ENCODE measurements at regions not wholly inside any gene's neighbourhood (a gene's known extent, or its start where the extent isn't known, plus 50 kb on each side); places are given as distances from the start of the nearest gene placed in this dataset.
A peak's percentile ranks its signal among the peaks of the same experiment; 100 is the strongest.

DNA sequence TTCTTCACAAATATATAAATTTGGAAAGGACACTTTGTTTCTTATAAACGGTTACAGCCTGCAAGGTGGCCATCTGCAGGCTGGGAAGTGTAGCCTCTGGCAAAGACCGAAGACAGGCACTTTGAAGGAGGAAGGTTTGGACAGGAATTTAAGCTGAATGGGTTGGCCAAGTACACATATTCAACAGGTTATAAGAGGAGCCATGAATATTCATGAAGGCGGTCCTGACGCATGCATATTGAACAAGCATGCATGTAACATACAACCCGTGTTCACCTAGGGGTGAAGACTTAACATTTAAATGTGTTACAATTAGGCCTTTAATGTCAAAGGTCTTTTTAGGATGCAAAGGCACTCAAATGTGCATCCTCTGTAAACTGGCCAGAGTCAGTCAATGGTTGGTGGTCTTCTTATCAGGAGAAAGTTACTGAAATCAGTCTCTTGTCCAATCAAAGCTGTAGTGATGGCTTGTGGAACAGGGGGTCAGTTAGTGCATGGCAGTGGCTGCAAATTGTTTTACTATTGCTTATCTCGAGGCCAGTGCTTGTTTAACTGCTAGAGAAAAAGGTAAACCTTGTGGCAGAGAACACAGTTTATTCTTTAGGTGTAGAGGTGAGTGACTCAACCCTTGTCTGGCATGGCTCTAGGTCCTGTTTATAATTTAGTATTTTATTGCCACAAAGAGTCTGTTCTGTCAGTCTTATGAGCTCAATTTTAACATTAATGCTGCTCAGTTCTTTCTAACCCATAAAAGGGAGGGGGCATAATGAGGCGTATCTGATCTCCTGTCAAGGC, 70.3 kb upstream of the F3 start:
- intact Hi-C loops (cut with DNase I), result no loop called here
- ATAC-seq, result no peak
- no peak for DNase-seq (ENCODE audit: low spot score)

DNA sequence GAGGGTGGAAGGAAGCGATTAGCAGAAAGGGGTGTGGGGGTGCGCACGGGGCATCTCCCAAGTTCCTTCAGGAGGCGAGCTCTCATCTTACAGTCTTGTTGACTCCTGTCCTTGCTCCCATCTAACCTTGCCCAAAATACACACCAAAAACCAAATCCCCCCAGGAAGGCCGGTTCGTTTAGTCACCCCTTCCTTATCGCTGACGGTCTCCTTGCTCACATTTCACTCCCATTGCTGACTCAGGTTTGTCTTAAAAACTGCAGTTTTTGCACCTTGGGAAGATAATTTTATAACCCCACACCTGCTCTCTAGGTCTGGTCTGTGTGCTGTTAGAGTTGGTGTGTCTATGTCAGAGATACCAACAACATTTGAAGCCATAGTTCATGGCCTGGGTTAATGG, 68.1 kb upstream of the F3 start:
- DNase-seq (ENCODE audit: low spot score), result no peak
- intact Hi-C loops (cut with DNase I), result no loop called here
- no peak for ATAC-seq

DNA sequence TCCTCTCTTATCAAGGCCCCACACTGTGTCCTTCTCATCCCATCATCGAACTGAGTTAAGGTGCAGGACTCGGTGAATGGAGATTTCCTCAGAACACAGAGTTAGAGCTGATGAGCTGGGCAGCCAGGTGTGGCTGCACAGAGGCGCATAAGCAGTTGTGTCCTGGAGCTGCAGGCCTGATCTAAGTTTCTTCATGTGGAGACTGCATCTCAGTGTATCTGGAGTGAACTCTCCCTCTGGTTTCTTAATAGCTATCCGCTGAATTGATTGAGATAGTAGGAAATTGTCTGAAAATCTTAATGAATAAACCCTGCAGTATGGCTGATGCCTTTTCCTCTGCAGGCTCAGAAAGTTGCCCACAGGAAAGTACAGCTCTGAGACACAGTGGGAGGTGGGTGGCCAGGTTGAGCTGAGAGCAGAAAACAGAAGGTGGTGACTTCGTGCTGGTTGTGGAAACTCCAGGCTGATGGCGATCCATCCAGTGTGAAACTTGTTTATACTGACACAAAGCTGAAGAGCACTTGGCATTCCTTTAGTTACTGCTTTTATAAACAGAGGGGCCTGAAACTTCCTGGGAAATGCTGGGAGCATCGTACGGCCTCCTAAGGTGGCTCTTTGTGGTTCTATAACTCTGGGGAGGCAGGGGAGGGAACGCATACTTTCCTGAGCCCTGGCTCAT, 67.4 kb upstream of the F3 start:
- intact Hi-C loops (cut with DNase I), result no loop called here
- DNase-seq (ENCODE audit: low spot score), result no peak
- no peak for ATAC-seq

DNA sequence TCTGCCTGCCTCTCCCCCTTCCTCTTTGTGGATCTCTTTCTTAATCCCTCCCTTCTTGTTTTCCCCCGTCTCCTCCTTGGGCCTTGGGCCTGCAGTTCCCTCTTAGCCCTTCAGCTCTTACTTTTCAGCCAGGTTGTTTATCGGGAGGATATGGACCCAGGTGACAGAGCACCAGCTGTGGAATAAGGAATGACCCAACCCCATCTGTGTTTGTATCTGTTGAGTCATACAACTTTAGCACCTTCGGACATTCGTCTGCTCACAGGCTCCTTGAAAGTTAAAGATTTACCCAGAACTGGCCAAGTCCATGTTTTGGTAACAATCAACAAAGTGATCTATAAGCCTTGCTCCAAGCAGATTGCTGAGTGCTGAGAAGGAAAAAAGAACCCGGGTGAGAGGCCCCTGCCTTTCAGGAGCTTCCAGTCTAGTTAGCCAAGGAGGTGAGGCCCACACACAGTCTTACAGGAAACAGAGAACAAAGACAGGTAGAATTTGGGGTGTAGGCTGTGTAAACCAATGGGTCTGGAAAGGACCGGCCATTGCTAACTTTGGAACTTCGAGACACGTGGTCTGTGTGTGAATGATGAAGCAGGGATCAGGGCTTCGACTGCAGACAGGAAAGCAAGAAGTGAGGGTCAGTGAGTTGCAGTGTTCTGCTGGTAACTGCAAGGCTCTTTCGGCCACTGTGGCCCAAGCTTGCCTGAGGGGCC, 66.7 kb upstream of the F3 start:
- ATAC-seq, result no peak
- DNase-seq (ENCODE audit: low spot score), result no peak
- intact Hi-C loops (cut with DNase I), result no loop called here

DNA sequence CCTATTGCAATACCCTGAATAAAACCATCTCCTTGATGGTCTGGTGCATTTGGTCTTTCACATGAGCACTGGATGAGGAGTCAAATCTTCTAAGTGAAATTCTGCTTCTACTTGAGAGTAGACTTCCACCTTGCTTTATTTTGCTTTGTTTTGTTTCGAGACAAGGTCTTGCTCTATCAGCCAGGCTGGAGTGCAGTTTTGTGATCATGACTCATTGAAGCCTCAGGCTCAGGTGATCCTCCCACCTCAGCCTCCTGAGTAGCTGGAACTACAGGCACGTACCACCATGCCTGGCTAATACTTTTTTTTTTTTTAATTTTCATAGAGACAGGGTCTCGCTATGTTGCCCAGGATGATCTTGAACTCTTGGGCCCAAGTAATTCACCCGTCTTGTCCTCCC, 65.8 kb upstream of the F3 start:
- intact Hi-C loops (cut with DNase I), result no loop called here
- ATAC-seq, result no peak
- DNase-seq (ENCODE audit: low spot score), result no peak

DNA sequence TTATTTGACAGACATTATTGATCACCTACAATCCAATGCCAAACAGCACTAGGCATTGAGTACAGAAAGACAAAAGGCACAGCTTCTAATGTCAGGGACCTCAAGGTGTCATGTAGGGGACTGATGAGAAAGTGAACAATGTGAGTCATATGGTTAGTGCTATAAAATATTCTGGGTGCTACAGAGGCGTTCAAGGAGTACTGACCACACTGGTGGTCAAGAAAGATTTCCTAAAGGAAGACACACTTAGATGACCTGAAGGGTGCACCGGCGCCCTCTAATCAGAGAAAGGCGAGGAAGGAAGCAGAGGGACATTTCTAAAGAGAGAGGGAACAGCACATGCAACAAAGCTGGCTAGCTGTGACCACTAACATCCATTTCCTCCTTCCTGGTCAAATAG, 64.9 kb upstream of the F3 start:
- ATAC-seq (no peak), DNase-seq (ENCODE audit: low spot score) (no peak)
- intact Hi-C loops (cut with DNase I), result no loop called here

DNA sequence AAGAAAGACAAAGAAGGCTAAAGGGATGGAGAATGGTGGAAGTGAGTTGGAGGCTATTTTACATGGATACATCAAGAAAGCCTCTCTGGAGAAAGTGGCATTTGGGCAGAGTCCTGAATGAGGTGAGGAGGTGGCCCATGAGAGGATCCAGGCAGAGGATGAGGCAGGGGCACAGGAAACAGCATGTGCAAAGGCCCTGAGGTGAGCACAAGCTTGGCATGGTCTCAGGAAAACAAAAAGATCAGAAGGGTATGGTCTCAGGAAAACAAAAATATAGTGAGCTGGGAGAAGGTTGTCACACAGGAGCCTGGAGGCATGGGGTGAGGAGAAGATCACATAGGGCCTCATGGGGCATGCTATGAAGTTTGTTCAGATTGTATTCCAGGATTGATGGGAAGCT, 62.1 kb upstream of the F3 start:
- intact Hi-C loops (cut with DNase I), result no loop called here
- DNase-seq (ENCODE audit: low spot score) (no peak), ATAC-seq (no peak)

DNA sequence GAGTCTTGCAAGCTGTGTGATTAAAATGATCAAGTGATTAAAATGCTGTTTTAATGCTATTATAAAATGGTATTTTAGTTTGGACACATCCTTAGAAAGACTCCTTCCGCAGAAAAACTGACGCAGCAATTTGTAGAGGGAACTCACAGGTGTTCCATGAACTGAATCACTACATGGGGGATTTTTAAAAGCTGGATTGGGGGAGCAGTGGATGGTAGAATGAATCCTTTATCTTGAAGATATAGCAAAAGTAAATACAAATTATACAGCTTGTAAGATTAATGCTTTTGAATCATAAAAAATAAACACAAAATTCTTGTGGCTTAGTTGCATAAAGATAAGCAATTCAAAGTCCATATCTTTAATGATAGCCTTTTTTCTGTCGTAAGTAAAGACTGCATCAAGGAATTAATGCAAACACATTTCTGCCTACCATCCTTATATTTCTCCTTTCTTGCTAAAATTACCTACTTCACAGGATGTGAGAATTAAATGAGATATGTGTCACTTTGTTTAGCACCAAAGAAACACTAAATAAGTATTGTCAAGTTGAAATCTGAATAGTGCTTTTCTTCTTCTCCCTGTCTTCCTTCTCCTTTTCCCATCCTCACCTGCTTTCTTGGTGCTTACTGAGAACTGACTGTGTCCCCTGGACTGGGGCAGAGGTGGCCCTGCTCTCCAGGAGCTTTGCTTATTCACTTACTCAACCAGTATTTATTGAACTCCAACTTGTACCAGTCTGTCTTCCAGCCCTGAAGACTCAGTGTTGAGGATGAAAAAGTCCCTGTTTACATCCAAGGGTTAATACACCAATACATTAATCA, 61.5 kb upstream of the F3 start:
- intact Hi-C loops (cut with DNase I), result no loop called here
- DNase-seq (ENCODE audit: low spot score), result no peak
- ATAC-seq, result no peak

DNA sequence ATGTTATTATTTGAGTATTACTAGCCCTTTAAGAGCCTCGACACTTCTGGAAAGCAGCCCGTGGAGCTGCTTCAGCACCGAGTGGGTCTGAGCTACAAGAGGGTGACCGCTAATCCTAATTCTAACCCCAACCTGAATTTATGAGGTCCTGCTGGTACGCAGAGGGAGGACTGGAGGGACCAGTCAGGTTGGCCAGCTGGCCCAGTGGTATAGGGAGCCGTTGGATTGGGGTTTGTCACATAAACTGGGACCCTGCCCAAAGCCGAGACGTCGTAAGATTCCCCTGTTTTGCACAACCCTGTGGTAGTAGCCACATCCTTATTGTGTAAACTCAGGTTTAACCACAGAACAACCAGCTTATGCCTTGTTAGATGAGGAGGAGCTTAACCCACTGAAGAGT, 60.8 kb upstream of the F3 start:
- DNase-seq (ENCODE audit: low spot score) (no peak), ATAC-seq (peak; percentile 26)
- intact Hi-C loops (cut with DNase I), result no loop called here

DNA sequence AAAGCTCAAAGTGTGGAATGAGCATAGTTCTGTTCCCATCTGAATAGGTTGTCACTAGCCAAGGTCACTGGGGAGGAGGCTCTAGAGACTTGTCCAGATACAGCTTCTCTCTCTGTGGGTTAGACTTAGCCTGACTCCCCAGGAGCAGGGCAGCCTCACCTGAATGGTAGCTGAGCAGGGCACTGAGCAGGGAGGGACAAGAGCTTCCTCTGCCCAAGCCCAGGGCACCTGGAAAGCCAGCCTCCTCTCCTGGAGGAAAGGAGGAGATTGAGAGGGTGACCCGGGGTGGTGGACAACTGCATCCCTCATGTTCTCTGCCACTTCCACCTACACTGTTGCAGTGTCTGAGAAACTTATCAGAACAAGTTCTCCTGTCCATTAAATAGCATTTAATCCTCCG, 59.0 kb upstream of the F3 start:
- no peak for ATAC-seq
- intact Hi-C loops (cut with DNase I), result no loop called here
- no peak for DNase-seq (ENCODE audit: low spot score)

DNA sequence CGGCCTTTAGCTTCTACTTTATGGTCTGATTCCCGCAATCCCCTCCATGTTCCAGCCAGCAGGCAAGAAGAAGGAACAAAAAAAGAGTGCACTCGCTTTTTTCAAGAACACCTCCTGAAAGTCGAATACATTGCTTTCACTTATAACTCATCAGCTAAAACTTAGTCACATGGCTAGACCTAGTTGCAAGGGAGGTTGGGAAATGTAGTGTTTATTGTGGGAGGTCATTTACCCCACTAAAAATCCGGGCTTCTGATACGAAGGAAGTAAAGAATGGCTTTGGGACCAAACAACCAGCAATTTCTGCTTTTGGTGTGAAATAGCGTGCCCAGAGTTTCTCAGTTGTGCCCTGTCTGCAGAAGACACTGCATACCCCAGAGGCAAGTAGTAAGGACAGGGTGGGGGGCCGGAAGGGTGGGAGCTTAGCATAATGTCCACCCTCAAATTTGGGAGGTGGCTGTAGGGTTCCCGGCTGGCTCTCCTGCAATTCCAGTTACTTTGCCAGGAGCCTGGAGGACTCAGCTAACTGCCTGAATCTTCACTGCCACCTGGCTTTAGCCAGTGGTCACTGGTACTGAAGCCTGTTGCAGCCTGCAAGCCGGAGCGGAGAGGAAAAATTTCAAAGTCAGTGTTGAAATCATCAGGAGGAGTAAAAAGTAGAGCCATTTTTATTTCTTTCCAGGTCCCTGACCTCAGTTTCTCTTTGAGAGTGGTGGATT, 57.7 kb upstream of the F3 start:
- intact Hi-C loops (cut with DNase I), result no loop called here

DNA sequence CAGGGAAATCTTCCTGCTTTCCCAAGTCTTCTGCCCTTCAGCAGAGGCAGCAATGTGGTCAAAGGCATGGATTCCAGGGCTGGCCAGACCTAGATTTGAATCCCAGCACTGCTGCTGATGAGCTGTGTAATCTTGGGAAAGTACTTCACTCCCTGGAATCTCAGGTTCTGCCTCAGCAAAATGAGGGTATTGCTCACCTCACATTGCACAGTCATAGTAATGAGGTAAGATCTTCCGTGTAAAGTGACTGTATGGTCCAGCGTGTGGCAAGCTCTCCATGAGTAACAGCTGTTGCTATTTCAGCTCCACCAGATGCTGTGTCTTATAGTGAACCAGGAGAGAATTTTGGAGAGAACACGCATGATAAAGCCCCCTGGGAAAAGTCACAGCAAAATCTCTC, 56.1 kb upstream of the F3 start:
- intact Hi-C loops (cut with DNase I), result no loop called here
- DNase-seq (ENCODE audit: low spot score) (no peak), ATAC-seq (no peak)

More for the DNA sequence above, 57.7 kb upstream of the F3 start:
- DNase-seq (ENCODE audit: low spot score) (peak; percentile 63), ATAC-seq (peak; percentile 86)

DNA sequence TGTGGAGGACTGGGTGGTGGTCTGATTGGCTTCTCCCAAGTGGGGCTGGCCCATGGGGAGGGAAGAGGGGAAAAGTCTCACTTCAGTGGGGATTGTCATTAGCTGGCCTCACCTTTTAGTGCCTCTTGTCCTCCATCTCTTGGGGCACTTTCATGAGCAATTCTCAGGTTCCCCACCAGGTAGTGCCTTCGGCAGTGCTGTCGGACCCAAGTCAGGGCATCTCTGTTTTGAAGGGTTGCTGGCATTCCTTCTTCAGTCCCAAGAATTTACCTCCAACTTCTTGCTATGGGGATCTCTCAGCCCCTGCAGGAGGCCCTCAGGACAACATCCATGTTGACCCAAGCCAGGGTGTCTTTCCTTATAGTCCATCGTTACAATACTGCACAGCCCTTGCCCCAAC, 54.7 kb upstream of the F3 start:
- intact Hi-C loops (cut with DNase I), result no loop called here
- DNase-seq (ENCODE audit: low spot score), result no peak
- no peak for ATAC-seq

DNA sequence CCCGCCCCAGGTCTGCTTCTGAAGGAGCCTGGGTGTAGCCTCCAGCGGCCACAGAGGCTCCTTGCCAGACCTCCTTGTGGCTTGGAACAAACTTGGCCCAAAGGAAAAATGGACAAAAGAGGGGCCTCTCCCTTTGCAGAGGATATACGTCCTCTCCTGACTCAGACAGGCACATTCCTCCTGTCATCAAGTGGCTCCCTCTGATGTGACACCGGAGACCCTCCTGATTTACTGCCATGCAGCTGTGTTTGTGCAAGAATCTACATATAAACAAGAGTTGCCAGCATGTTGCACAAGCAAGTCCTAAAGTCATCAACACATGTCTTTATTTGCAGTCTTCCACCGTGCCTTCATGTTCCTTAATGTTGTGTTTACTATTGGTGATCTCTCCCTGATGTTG, 54.1 kb upstream of the F3 start:
- DNase-seq (ENCODE audit: low spot score) (no peak), ATAC-seq (peak; percentile 49)
- intact Hi-C loops (cut with DNase I), result no loop called here

DNA sequence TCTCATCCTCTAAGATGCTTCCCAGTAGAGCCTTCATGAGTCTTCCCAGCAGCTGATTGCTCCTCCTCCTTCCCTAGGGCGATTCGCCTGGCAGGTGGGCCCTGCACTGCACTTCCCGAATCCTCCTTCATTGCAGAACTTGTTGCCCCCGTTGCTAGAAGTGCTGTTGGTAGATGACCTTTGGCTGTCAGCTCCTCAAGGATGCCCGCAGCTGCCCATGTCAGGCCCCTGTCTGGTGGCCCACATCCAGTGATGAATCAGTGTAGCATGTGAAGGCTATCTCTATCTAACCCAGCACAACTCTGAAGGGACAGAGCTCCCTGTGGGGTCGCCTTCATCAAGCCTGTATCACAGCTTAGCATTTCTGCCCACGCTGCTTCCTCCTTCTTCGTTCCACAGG, 52.1 kb upstream of the F3 start:
- no peak for DNase-seq (ENCODE audit: low spot score)
- ATAC-seq, result no peak
- intact Hi-C loops (cut with DNase I), result no loop called here

DNA sequence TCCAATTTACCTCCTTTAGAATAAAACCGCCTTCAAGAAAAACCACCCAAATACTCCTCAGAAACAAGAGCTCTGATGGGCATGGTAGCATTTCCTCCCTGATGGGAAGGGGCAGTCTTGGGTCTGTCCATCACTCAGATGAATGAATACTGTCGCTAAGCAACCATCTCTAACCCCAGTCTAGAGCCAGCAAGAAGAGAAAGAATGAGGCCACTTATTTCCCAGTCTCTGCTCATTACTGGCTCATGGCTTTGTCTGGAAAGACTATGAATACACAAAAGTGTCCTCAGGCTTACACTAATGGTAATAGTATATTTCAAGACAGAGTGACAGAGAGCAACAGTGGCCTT, 51.0 kb upstream of the F3 start:
- ATAC-seq (no peak), DNase-seq (ENCODE audit: low spot score) (no peak)
- intact Hi-C loops (cut with DNase I), result no loop called here

DNA sequence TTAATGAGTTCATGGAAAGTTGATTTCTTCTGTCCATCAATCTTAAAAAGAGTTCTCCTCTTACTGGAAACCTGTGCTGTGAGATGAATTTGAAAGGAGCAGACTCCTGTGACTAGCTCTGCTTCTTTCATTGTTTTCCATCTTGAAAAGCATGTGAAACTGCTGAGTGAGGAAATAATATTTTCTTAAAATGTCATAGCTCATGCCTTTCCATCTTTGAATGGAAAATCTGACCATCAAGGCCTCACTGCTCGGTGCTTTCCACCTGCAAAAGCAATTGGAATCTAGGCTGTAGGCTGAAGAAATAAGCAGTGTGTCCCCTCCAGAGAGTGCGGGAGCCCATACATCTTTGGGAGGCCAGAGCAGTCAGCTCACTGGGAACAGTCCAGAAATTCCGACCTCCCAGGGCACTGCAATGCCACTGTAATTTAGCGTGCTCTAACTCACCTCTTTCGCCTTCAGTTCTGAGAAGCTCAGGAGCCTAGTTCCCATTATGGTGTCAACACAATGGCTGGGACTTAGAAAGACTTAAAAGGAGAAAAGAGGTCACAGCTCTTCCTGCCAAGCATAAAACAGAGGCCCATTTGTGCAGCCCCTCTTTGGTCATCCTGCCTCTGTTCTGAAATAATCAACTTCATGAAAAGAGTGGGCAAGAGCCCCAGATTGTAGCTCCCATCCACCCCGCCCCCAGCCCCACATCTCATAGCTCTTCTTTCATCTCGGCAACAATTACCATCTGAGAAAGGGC, 50.4 kb upstream of the F3 start:
- no peak for ATAC-seq
- no peak for DNase-seq (ENCODE audit: low spot score)
- intact Hi-C loops (cut with DNase I), result no loop called here

Data from sciatic nerve (tissue), 2 donors.